K562 (cell line): ENCODE measurements at regions not wholly inside any gene's neighbourhood (a gene's known extent, or its start where the extent isn't known, plus 50 kb on each side); places are given as distances from the start of the nearest gene placed in this dataset.

ENCODE experiments used
- ATF7 ChIP-seq: fragments of 450-650 bp; IDR thresholded peaks from 2 replicates; pipeline ENCODE4 v1.7.1; 2014; ENCODE audit warnings: mild to moderate bottlenecking, moderate library complexity
- CBX3 ChIP-seq, 2 experiments: IDR thresholded peaks; 1 replicate in 1 of 2; 2 replicates in 1 of 2; pipeline ENCODE4 v1.6.1; 2012; ENCODE audit warnings: inconsistent platforms in 2 of 2, low read length in 2 of 2, borderline replicate concordance in 1 of 2, control low read depth in 1 of 2
- DLX4 ChIP-seq: fragments of 250-450 bp; sonication (Bioruptor Pico); IDR thresholded peaks from 2 replicates; pipeline ENCODE4 v1.6.1; 2021; ENCODE audit warnings: mild to moderate bottlenecking
- DPF2 ChIP-seq: fragments of 450-650 bp; IDR thresholded peaks from 2 replicates; pipeline ENCODE4 v1.6.1; 2016
- MGA ChIP-seq: fragments of 450-650 bp; IDR thresholded peaks from 2 replicates; pipeline ENCODE4 v1.6.1; 2016; ENCODE audit warnings: mild to moderate bottlenecking, moderate library complexity
- MTA2 ChIP-seq: fragments of 450-650 bp; IDR thresholded peaks from 2 replicates; pipeline ENCODE4 v1.6.1; 2016; ENCODE audit warnings: low read depth
- PATZ1 ChIP-seq: fragments of 250-450 bp; sonication (Bioruptor Pico); IDR thresholded peaks from 2 replicates; pipeline ENCODE4 v1.5.0; 2020; ENCODE audit warnings: mild to moderate bottlenecking, borderline replicate concordance
- POLR2AphosphoS5 ChIP-seq: IDR thresholded peaks from 2 replicates; pipeline ENCODE4 v1.6.1; 2011; ENCODE audit warnings: mild to moderate bottlenecking, low read depth, low read length, moderate library complexity; ENCODE audit not compliant: control insufficient read depth, insufficient read depth
- RCOR1 ChIP-seq, 2 experiments: IDR thresholded peaks; 2 replicates each; pipeline ENCODE4 v1.6.1; 2012; ENCODE audit warnings: low read depth in 2 of 2, low read length in 2 of 2, borderline replicate concordance in 1 of 2, improper control_type of control experiment in 1 of 2
- SUPT5H ChIP-seq: fragments of 450-650 bp; IDR thresholded peaks from 2 replicates; pipeline ENCODE4 v1.6.1; 2016
- ZNF431 ChIP-seq: sonication (generic); formaldehyde crosslinking; IDR thresholded peaks from 2 replicates; pipeline ENCODE4 v1.8.0; 2022; ENCODE audit warnings: mild to moderate bottlenecking, missing genetic modification reagents
- ZNF639 ChIP-seq, 2 experiments: fragments of 200-800 bp in 1 of 2; sonication (Bioruptor generic) in 1 of 2; sonication (generic) in 1 of 2; formaldehyde crosslinking in 1 of 2; IDR thresholded peaks in 1 of 2; conservative IDR thresholded peaks in 1 of 2; 2 replicates each; pipeline versions ENCODE4 v1.5.0 to v1.6.1; 2016 to 2020; ENCODE audit warnings: missing compliant biosample characterization in 1 of 2, missing genetic modification characterization in 1 of 2, missing genetic modification reagents in 1 of 2

- peak; percentile 38; the same call in 1 of the 2 replicates for TF ChIP-seq MGA
- TF ChIP-seq DPF2: peak; percentile 93
- 0 out of 2 replicates have a peak, but pooled peaks have one; percentile 45 for TF ChIP-seq ZNF431 (CRISPR knock-in tag)
- peak; percentile 50; the same call in 1 of the 2 replicates for TF ChIP-seq POLR2AphosphoS5
- no peak for TF ChIP-seq SUPT5H
- no peak for TF ChIP-seq PATZ1 (CRISPR knock-in tag)
- peak in 1 of 2 experiments; percentile 30; a peak in 1 of 4 replicates for TF ChIP-seq RCOR1 (IDR thresholded peaks at IDR 0.05; ENCODE audit: borderline replicate concordance in 1 of 2, low read depth in 2 of 2, low read length in 2 of 2)
- TF ChIP-seq MTA2: peak; percentile 38; the same call in 1 of the 2 replicates
- TF ChIP-seq ZNF639 (CRISPR knock-in tag; conservative IDR thresholded peaks at IDR 0.05 in 1 of 2, IDR thresholded peaks at IDR 0.05 in 1 of 2): peak in 1 of 2 experiments; percentile 55; a peak in 1 of 4 replicates
- no peak for TF ChIP-seq ATF7
- TF ChIP-seq CBX3 (IDR thresholded peaks at IDR 0.05; ENCODE audit: borderline replicate concordance in 1 of 2, low read length in 2 of 2): peak in 1 of 2 experiments; percentile 42; a peak in 1 of 3 replicates
- TF ChIP-seq DLX4 (CRISPR knock-in tag): no peak
Measured at GRCh38 chr6:20302702-20303251, 90.5 kb upstream of the MBOAT1 start (continued).
